NB4 (cell line): ENCODE measurements at regions not wholly inside any gene's neighbourhood (a gene's known extent, or its start where the extent isn't known, plus 50 kb on each side); places are given as distances from the start of the nearest gene placed in this dataset.

Experiments
- MYC ChIP-seq: IDR thresholded peaks from 2 replicates; pipeline ENCODE4 v1.6.1; 2011; ENCODE audit warnings: low read depth, low read length
- POLR2A ChIP-seq: IDR thresholded peaks from 2 replicates; pipeline ENCODE4 v1.6.1; 2011; ENCODE audit warnings: mild to moderate bottlenecking; ENCODE audit not compliant: insufficient read length; ENCODE audit errors: extremely low read depth
- TF ChIP-seq, protein P1 (sequence below): IDR thresholded peaks from one replicate; pipeline ENCODE4 v1.5.1; 2012; ENCODE audit warnings: low read depth, low read length

DNA sequence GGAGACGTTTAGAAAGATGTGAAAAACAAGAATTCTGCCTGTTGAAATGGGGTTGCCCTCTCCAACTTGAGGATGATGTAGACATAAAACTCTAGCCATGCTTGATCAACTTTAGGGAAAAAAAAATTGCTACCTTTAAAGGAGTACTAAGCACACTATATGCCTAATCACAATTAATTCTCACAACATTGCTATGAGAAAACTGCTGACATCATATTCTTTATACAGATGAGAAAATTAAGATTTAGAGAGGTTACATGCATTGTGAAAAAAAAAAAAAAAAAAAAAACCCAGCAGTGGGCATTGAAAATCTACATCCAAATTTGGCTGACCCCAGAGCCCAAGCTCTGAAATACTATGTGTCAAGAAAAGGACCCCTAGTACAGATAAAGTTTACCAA is 617.2 kb upstream of the ADGRL2 start:
- TF ChIP-seq, protein P1, sequence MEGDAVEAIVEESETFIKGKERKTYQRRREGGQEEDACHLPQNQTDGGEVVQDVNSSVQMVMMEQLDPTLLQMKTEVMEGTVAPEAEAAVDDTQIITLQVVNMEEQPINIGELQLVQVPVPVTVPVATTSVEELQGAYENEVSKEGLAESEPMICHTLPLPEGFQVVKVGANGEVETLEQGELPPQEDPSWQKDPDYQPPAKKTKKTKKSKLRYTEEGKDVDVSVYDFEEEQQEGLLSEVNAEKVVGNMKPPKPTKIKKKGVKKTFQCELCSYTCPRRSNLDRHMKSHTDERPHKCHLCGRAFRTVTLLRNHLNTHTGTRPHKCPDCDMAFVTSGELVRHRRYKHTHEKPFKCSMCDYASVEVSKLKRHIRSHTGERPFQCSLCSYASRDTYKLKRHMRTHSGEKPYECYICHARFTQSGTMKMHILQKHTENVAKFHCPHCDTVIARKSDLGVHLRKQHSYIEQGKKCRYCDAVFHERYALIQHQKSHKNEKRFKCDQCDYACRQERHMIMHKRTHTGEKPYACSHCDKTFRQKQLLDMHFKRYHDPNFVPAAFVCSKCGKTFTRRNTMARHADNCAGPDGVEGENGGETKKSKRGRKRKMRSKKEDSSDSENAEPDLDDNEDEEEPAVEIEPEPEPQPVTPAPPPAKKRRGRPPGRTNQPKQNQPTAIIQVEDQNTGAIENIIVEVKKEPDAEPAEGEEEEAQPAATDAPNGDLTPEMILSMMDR, result no peak
- TF ChIP-seq POLR2A, result no peak
- TF ChIP-seq MYC, result no peak
